ENCODE measurements at regions not wholly inside any gene's neighbourhood (a gene's known extent, or its start where the extent isn't known, plus 50 kb on each side); places are given as distances from the start of the nearest gene placed in this dataset.

DNA sequence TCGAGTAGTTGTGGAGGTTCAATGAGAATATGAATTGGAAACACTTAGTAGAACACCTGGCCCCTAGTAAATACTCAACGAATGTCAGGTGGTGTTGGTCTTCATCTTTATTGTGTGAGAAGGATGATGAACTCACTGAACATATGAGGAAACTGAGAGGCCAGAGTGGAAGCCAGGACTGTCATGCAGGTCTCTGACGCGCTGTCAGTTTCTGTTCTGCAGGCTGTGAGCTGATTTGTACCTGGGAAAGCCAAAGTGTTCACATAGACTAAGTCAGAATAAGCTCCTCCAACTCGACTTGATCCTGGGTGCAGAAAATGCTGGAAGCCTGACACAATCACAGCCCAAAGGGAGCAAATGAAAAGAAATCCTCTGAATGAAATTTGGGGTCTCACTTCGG, 222.2 kb downstream of the LY86 start:
- TF ChIP-seq, protein P1, sequence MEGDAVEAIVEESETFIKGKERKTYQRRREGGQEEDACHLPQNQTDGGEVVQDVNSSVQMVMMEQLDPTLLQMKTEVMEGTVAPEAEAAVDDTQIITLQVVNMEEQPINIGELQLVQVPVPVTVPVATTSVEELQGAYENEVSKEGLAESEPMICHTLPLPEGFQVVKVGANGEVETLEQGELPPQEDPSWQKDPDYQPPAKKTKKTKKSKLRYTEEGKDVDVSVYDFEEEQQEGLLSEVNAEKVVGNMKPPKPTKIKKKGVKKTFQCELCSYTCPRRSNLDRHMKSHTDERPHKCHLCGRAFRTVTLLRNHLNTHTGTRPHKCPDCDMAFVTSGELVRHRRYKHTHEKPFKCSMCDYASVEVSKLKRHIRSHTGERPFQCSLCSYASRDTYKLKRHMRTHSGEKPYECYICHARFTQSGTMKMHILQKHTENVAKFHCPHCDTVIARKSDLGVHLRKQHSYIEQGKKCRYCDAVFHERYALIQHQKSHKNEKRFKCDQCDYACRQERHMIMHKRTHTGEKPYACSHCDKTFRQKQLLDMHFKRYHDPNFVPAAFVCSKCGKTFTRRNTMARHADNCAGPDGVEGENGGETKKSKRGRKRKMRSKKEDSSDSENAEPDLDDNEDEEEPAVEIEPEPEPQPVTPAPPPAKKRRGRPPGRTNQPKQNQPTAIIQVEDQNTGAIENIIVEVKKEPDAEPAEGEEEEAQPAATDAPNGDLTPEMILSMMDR (IDR thresholded peaks at IDR 0.05 in 8 of 11, conservative IDR thresholded peaks at IDR 0.05 in 3 of 11), result no peak
- TF ChIP-seq POLR2A (IDR thresholded peaks at IDR 0.05), result no peak
